Stomach (tissue), 4 donors: ENCODE measurements at regions not wholly inside any gene's neighbourhood (a gene's known extent, or its start where the extent isn't known, plus 50 kb on each side); places are given as distances from the start of the nearest gene placed in this dataset.

Source experiments
- CTCF ChIP-seq, 7 experiments: fragments of 450-650 bp in 4 of 7; fragments of 200-600 bp in 3 of 7; sonication (generic) in 3 of 7; IDR thresholded peaks; one replicate each; pipeline ENCODE4 v1.5.1; 2016 to 2019; ENCODE audit warnings: antibody characterized with exemption in 7 of 7, control low read depth in 2 of 7, mild to moderate bottlenecking in 1 of 7
- POLR2A ChIP-seq, 4 donors: fragments of 450-650 bp; IDR thresholded peaks; one replicate each; pipeline ENCODE4 v1.6.1; 2016; ENCODE audit warnings: antibody characterized with exemption in 4 of 4, control low read depth in 2 of 4, mild to moderate bottlenecking in 1 of 4, moderate library complexity in 1 of 4

- TF ChIP-seq POLR2A (IDR thresholded peaks at IDR 0.05), result no peak
- no peak for TF ChIP-seq CTCF (IDR thresholded peaks at IDR 0.05)
These were observed 114.6 kb upstream of the MED13L start for GRCh38 chr12:116392061-116392460.
